WTC11 (cell line): ENCODE measurements at regions not wholly inside any gene's neighbourhood (a gene's known extent, or its start where the extent isn't known, plus 50 kb on each side); places are given as distances from the start of the nearest gene placed in this dataset.

Experiments
- E2F1 ChIP-seq: sonication (generic); formaldehyde crosslinking; IDR thresholded peaks from 2 replicates; pipeline ENCODE4 v1.8.0; 2022; ENCODE audit warnings: mild to moderate bottlenecking, missing genetic modification reagents
- ZBTB21 ChIP-seq: sonication (generic); formaldehyde crosslinking; IDR thresholded peaks from 2 replicates; pipeline ENCODE4 v1.8.1; 2023; ENCODE audit warnings: mild to moderate bottlenecking, missing genetic modification reagents, borderline replicate concordance

GRCh38 chr22:44391481-44392445 lies 79.0 kb upstream of the SHISAL1 start:
- TF ChIP-seq ZBTB21 (CRISPR knock-in tag) (no peak), E2F1 (CRISPR knock-in tag) (no peak)
